ENCODE measurements at regions not wholly inside any gene's neighbourhood (a gene's known extent, or its start where the extent isn't known, plus 50 kb on each side); places are given as distances from the start of the nearest gene placed in this dataset.

- no peak overlapping the region for H3K4me3 ChIP-seq (ENCODE audit: low read length)
- TF ChIP-seq CTCF (conservative IDR thresholded peaks at IDR 0.05; ENCODE audit: low read depth, low read length) = no peak
- no peak for DNase-seq (ENCODE audit: low read depth)
Observed at GRCh38 chr6:140893432-140893831, 1239.3 kb upstream of the GJE1 start.

- H3K4me3 ChIP-seq (ENCODE audit: low read length) = no peak overlapping the region
- TF ChIP-seq CTCF (conservative IDR thresholded peaks at IDR 0.05; ENCODE audit: low read depth, low read length) = no peak
- no peak for DNase-seq (ENCODE audit: low read depth)
Observed at GRCh38 chr6:140879946-140880345, 1252.8 kb upstream of the GJE1 start.

GRCh38 chr6:140874066-140874465 is 1258.7 kb upstream of the GJE1 start:
- no peak for DNase-seq (ENCODE audit: low read depth)
- TF ChIP-seq CTCF (conservative IDR thresholded peaks at IDR 0.05; ENCODE audit: low read depth, low read length) = no peak
- H3K4me3 ChIP-seq (ENCODE audit: low read length) = no peak overlapping the region

- no peak for DNase-seq (ENCODE audit: low read depth)
- TF ChIP-seq CTCF (conservative IDR thresholded peaks at IDR 0.05; ENCODE audit: low read depth, low read length) = no peak
- no peak overlapping the region for H3K4me3 ChIP-seq (ENCODE audit: low read length)
Observed at GRCh38 chr6:140872885-140873284, 1259.8 kb upstream of the GJE1 start.

GRCh38 chr6:140871911-140872310 is 1260.8 kb upstream of the GJE1 start:
- H3K4me3 ChIP-seq (ENCODE audit: low read length) = no peak overlapping the region
- no peak for DNase-seq (ENCODE audit: low read depth)
- TF ChIP-seq CTCF (conservative IDR thresholded peaks at IDR 0.05; ENCODE audit: low read depth, low read length) = no peak

- H3K4me3 ChIP-seq (ENCODE audit: low read length) = no peak overlapping the region
Observed at GRCh38 chr6:140867336-140867735, 1265.4 kb upstream of the GJE1 start.

More at GRCh38 chr6:140867336-140867735, 1265.4 kb upstream of the GJE1 start:
- no peak for DNase-seq (ENCODE audit: low read depth)
- TF ChIP-seq CTCF (conservative IDR thresholded peaks at IDR 0.05; ENCODE audit: low read depth, low read length) = no peak
